DMS79 treated with DMSO at 0.1 percent for 48 hours (cell line): ENCODE measurements at regions not wholly inside any gene's neighbourhood (a gene's known extent, or its start where the extent isn't known, plus 50 kb on each side); places are given as distances from the start of the nearest gene placed in this dataset.
"Not testable (repeated sequence)": the region's sequence is repeated elsewhere in the genome, so short reads cannot be mapped to it uniquely, and the experiment has no call there.

Experiments
- DNase-seq: peaks from one replicate; lab custom pipeline; 2025; lab: John Stamatoyannopoulos, UW

DNA sequence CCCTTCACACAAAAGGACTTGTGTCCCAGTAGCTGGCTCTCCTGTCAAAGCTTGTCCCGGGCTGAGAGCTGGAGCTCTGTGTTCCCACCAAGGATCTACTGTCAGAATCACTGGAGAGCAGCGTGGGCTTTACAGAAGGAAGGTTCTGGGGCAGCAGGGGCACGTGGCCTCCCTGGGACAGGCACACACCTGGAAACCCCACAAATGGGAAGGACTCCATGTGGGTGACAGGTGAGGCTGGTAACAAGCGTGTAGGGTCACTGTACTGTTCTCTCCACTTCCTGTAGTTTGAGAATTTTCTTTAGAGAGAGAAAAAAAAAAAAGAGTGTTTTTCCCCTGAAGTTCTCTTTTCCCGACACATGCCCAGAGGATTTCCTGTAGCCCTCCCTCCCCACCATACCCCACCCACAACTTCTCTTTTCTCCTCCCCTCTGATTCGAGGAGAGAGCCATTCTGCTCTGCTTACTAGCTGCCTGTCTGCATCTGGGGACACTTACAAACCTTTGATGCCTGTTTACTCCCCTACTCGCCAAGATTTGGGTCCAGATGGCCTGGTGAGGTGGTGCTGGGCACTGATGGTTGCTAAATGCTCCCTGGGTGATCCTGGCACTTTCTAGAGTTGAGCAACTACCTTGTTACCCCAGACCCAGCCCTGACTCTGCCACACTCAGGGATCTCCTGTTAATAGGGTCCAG is 84.1 kb upstream of the SIRPA start:
- no peak for DNase-seq

DNA sequence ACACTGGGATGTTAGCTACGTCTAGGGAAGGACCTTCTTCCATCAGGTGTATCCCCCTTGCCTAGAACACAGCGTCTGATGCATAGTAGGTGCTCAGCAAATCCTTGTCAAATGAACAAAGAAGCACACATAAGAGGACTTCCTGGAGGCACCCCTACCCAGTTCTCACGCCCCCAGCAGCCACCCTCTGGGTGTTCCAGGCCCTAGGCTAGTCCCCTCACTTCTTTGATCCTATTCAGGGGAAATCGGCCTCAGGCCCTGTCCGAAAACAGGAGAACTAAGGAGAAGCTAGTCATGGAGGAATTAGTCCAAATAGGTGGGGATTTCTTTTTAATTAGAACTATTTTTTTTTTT is 84.7 kb upstream of the SIRPA start:
- no peak for DNase-seq

DNA sequence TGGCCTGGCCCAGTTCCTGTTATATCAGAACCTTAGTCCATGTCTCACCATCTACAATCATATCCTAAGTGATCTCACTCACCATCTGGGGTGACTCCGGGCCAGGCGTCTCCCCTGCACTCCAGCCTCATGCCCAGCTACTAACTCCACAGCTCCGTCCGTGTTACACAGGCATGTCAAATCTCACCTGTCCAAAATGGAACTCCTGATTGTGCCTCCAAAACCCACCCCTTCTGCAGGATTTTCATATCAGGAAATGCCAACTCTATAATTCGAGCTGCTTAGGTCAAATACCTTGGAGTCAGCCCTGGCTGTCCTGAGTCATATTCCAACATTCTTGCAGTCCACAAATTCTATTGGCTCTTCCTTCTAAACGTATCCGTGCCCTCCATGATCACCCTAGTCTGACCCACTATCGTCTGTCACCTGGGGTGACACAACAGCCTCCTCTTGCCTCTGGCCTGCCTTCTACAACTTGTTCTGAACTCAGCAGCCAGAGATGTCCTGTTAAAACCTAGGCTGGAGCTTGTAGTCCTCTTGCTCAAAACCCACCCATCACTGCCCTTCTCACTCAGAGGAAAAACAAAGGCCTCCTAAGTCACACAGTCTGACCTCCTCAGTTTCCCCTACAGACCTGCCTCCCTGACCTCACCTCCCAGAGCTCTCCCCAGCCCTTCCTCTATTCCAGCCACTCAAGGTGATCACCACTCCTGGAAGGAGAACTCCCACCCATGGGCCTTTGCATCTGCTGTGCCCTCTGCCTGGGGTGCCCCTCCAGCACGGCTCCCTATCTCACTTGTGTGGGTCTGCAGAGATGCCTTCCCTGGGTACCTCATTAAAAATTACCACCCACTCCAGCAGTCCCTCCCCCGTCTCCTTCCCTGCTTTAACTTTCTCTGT is 85.3 kb upstream of the SIRPA start:
- DNase-seq, result no peak

DNA sequence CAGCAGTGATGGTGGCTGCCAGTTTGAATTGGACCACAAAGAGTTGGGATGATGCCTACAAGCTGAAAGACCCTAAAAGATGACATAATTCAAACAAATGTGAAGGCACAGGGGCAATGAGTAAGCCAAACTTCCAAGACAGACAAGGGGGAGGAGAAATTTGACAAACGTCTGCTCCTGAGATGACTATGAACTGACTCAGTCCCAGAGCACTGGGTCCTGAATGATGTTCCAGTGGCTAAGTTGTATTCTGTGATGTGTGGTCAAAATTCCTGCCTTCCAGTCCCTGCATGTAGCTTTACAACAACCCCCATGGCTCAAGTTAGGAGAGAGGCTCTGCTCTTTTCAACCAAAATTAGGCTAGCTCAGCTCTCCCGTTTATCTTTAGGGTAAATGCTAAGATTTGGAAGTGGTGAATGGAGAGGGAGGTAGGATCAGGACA is 86.1 kb upstream of the SIRPA start:
- DNase-seq, result no peak

DNA sequence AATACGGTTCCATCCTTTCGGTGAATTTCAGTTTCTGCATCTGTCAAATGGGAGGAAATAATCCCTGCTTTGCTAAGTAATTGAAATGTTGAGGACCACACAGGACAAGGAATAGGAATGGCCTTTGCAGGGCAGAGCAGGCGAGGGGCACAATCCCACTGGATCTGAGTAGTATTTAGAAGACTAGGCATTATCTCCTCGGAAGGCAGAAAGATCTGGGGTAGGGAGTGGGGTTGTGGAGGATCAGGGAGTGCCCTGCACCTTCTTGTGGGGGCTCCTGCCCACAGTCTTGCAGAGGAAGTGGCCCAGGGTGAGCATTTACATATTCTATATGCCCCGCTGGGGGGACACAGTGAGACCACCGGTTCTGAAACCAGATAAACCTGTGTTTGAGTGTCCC is 87.1 kb upstream of the SIRPA start:
- no peak for DNase-seq

DNA sequence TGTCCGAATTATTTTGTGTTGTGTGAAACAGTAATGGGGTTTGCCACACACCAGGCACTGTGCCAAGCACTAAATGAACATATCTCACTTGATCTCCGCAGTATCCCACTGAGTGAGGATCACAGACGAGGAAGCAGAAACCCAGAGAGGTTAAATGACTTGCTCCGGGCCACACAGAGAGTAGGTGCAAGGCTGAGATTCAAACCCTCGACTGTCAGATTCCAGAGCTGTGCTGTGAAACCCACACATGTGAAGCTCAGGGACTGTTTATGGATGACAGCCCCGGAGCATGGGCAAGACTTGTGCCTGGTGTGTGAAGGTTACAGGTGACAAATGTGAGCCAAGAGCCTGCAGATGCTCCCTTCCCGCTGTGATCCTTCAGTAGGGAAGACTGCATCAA is 87.8 kb upstream of the SIRPA start:
- no peak for DNase-seq

DNA sequence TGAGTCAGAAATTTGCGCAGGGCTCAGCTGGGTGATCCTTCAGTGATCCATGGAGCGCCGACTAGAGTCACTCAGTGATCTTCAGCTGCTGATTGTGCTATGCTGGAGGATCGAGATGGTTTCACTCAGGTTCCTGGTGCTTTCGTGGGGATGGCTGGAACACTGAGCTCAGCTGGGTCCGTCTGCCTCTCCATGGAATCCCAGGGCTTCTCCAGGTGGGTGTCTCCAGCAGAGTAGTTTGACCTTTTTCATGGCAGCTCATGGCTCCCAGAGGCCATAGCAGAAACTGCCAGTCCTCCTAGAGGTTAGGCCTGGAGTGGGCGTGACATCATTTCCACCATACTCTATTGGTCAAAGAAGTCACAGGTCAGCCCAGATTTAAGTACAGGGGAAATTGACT is 88.8 kb upstream of the SIRPA start:
- no peak for DNase-seq

DNA sequence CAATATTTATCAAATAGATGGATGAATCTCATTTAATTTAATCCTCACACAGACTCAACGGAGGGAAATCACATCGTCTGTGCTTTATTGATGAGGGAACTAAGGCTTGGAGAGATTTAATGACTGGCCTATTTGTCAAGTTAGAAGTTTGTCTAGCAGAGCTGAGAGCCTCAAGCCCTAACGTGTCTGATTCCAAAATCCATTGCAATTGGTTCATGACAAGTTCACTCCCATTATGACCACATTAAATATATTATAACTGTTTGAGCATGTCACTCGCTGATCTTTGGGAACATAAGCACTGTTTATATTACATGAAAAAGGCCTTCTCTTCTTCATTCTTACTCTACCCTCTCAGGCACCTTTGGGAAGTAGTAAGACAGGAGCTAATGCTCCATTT is 89.4 kb upstream of the SIRPA start:
- DNase-seq, result no peak

DNA sequence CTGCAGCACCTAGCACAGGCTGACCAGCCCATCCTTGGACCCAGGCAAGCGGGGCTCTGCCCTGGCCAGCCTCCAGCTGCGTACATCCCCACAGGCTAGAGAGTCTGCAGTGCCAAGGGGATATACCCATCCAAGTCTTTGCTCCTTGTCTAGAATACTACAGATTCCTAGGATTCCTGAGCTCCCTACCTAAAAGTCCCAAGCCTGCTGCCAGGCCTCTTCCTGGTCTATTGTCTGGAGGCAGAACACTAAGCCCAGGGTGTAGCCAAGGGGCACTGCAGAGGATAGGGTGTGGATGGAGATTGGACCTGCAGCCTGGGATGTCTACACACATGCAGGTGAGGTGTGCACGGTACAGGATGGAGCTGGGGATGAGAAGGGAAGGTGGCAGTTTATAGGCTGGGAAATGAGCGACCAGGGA is 90.0 kb upstream of the SIRPA start:
- no peak for DNase-seq

DNA sequence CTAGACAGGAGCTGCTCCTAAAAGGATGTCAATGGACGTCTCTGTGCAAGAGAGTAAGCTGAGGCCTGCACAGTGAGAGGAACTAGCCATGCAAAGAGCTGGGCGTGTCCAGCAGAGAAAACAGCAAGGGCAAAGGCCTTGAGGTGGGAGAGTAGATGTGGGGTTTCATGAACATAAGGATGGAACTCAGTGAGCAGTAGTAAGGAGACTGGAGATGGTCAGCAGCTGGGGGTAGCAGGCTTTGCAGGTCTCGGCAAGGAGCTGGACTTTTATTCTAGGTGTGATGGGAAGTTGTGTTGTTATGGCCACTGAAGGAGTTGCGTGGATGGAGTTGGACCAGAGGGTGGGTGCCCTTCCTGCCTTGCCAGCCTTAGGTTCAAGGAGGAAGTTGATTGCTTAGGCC is 90.7 kb upstream of the SIRPA start:
- no peak for DNase-seq

DNA sequence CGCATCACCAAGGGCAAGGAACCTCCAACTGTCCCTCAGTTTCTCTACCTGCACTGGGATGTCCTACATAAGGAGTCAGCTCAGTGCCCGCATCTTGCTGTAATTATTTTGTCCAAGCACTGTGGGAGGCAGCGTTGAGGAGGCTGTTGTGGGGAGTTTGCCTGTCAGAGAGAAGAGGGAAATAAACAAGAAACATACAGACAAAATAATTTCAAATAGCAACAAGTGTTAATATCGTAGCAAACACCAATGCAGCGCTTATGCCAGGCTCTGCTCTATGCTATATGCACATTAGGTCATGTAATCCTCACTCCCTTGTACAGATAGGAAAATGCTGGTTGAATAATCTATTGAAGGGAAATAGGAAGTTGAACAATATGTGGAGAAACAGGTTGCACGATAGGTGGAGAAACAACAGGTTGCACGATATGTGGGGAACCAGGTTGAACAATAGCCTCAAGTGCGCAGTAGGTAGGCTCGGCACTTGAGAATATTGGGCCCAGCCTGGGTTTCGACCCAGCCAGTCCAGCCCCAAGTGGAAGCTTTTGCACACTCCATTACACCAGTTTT is 91.2 kb upstream of the SIRPA start:
- DNase-seq, result no peak

DNA sequence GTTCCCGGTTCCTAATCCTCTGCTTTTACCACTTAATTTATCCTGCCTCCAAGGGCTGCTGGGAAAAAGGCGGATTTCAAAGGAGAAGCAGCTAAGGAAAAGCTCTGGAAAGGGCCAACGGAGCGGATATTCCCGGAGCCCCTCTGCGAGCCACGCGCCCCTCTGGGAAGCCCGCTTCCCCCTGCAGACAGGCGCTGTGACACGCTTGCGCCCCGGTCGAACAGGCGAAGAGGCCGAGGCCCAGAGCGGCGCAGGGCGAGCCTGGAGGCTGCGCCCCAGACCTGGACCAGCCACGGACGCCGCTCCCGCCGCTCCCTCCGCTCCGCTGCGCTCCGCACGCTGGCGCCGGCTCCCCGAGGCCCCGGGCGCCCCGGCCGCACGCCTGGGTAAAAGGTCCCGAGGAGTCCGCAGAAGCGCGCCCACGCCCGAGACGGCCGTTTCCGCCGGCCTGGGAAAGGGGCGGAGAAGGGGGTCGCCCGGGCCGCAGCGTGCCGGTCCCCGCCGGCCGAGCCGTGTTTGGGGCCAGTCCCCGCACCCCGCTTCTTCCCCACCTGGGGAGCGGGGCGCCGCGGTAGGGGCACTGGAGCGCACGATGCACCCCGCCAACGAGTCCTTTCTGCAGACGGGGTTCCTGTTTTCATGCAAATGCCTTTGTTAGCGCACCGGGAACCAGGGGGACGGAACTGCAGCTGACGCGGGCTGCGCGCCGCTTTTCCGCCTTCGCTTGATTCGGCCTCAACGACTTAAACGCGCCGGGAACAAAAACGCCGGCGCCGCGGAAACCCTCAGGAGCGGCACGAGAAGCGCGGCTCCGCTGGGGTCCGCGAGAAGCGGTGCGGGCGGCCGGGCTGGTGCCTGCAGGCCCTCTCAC is 91.9 kb upstream of the SIRPA start:
- no peak for DNase-seq

DNA sequence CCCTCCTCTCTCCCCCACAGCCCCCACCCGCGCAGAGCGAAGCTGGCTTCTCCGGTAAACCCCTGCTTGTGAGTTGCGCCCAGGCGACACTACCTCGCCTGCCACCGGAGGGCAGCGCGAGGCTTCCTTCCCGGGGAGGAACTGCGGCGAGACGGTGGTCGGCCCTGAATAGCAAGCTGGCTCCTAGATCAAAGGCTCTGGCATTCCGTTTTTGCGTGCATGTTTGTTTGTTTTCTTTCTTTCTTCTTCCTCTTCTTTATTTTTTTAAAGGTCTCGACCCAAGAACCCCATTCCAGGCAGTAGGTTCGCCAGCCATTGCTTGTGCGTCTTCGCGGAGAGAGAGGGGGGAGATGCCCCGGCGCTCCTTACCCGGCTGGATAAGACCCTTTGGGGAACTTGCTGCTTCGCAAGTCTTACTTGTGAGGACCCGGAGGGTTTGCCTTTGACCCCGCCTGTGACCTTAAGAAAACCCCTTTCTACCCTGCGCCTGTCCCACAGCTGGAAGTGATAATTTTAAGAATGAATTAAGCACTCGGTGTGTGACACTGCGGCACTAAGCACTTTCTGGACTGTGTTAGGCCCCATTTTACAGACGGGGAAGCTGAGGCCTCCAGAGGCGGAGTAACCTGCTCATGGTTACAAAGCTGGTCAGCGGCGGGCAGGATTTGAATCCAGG is 92.7 kb upstream of the SIRPA start:
- DNase-seq, result peak; percentile 18

DNA sequence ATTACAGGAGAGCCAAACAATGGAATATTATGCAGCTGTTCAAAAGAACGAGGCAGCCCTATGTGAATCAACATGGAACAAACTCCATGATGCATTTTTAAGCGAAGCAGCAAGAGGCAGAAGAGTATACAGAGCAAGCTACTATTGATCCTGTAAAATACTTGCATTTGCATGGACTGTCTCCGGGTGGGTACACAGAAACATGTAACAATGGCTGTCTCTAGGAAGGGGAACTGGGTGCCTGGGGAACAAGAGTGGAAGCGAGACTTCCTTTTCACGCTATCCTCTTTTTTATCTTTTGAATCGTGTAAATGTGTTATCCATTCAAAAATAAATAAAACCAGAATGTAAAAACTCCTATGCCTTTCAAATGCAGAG is 93.3 kb upstream of the SIRPA start:
- no peak for DNase-seq

DNA sequence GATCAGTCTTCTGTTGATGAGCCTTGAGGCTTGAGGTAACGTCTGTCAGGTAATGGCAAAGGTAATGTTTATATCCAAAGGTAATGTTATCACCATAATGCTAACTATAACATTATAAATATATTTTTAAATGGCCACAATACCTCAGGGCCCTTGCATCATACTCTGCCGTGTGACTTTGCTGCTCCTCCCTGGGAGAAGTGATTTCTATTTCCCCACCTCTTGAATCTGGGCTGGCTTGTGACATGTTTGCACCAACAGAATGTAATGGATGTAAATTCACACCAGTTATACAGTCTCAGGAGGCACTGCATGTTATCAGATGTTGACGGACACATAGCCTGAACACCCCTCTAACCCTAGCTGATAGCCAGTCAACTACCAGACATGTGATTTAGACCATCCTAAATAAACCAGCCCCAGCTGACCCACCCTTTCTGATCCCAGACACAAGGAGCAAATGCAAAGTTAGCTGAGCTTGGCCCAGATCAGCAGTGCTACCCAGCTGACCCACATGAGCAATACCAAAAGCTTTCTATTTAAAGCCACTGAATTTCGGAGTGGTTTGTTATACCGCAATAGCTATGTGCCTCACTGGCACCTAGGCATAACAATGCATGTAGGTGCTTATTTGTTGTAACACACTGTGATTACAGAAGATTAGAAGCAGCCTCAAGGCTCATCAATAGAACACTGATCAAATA is 93.8 kb upstream of the SIRPA start:
- no peak for DNase-seq

DNA sequence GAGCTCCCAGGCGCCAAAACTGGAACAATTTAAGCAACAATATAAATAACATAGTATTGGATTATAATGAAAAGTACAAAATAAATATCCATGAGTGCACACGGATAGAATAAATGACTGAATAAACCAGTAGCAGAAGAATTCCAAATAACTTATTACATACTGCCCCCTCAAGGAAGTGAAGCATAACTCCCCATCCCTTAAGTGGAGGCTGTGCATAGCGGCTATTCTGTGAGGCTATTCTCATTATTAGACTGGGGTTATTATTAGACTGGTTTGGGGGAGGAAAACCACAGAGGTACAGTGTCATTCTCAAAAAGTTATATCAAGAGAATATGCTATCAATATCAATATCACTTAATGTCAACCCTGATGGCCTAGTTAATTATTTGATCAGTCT is 94.4 kb upstream of the SIRPA start:
- no peak for DNase-seq

DNA sequence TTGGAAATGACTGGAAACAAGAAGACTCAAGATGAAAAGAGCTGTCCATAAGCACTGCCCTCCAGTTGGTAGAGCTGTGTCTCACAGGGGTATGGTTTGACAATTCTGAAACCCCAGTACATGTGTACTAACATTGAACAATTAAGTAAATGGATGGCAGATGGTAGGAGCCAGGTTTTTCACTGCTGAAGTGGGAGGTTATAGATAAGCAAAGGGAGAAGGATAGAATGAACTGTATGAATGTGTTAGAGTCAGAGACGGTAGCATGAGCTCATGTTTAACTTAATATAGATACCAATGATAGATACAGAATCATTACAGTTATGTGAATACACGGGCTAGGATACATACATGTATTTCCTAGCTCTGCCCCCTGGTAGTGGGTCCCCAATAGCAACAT is 95.0 kb upstream of the SIRPA start:
- no peak for DNase-seq

DNA sequence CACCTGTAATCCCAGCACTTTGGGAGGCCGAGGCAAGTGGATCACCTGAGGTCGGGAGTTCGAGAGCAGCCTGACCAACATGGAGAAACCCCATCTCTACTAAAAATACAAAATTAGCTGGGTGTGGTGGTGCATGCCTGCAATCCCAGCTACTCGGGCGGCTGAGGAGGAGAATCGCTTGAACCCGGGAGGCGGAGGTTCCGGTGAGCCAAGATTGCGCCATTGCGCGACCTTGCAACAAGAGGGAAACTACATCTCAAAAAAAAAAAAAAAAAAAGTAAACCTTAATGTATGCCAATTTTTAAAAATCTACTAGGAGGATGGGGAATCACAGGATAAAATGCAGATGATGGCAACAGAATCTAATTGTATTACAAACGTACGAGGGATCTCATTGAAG is 95.5 kb upstream of the SIRPA start:
- not testable (repeated sequence) for DNase-seq

DNA sequence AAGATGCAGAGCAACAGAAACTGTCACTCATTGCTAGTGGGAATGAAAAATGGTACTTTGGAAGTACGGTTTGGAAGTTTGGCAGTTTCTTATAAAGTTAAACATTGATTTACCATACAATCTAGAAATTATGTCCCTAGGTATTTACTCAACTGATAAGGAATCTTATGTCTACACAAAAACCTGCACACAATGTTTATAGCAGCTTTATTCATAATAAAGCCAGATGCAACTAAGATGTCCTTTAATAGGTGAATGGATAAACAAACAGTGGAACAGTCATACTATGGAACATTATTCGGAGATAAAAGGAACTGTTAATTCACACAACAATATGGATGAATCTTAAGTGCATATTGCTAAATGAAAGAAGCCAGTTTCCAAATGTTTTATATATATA is 96.2 kb upstream of the SIRPA start:
- no peak for DNase-seq

DNA sequence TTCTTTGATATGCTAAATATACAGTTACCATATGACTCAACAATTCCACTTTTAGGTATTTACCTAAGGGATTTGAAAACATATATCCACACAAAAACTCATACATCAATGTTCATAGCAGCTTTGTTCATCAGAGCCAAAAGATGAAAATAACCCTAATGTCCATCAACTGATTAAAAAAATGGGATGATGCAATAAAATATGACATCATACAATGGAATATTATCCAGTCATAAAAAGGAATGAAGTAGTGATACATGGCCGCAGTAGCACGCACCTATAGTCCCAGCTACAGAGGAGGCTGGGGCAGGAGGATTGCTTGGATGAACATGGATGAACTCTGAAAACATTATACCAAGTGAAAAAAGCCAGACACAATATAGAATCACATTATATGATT is 101.4 kb upstream of the SIRPA start:
- DNase-seq, result no peak

DNA sequence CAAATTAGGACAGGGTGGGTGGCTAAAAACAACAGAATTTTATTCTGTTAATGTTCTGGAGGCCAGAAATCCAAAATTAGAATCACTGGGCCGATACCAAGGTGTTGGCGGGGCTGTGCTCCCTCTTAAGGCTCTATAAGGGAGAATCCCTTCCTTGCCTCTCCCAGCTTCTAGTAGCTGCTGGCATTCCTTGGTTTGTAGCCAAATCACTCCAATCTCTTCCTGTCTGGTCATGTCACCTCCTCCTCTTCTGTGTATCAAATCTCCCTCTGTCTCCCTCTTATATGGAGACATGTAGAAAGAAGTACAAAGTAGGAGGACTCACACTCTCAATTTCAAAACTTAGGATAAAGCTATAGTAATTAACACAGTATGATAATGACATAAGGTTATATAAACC is 102.9 kb upstream of the SIRPA start:
- no peak for DNase-seq
